ENCODE measurements at regions not wholly inside any gene's neighbourhood (a gene's known extent, or its start where the extent isn't known, plus 50 kb on each side); places are given as distances from the start of the nearest gene placed in this dataset.
"Not testable (repeated sequence)": the region's sequence is repeated elsewhere in the genome, so short reads cannot be mapped to it uniquely, and the experiment has no call there.

GRCh38 chr19:41495589-41495988 lies 52.6 kb downstream of the ERICH4 start:
- H3K4me3 ChIP-seq (ENCODE audit: insufficient read depth, low read depth, low read length) = no peak overlapping the region
- H3K36me3 ChIP-seq (replicated peaks; ENCODE audit: control insufficient read depth, insufficient read depth, low read length) = no peaks in the 10 kb centered on the region
- no peaks in the 10 kb centered on the region for H3K27me3 ChIP-seq (ENCODE audit: control insufficient read depth, insufficient read depth, low read length)
- DNase-seq = no peak

- no peak overlapping the region for H3K4me3 ChIP-seq (ENCODE audit: insufficient read depth, low read depth, low read length)
- no peaks in the 10 kb centered on the region for H3K36me3 ChIP-seq (replicated peaks; ENCODE audit: control insufficient read depth, insufficient read depth, low read length)
Measured at GRCh38 chr19:41499899-41500298, 56.9 kb downstream of the ERICH4 start.

GRCh38 chr19:41500443-41500842 lies 57.5 kb downstream of the ERICH4 start:
- Histone ChIP-seq H3K27me3 (ENCODE audit: control insufficient read depth, insufficient read depth, low read length) (no peaks in the 10 kb centered on the region), H3K36me3 (replicated peaks; ENCODE audit: control insufficient read depth, insufficient read depth, low read length) (no peaks in the 10 kb centered on the region), H3K4me3 (ENCODE audit: insufficient read depth, low read depth, low read length) (no peak overlapping the region)
- no peak for DNase-seq

More at GRCh38 chr19:41499899-41500298, 56.9 kb downstream of the ERICH4 start:
- no peak for DNase-seq
- no peaks in the 10 kb centered on the region for H3K27me3 ChIP-seq (ENCODE audit: control insufficient read depth, insufficient read depth, low read length)

- Histone ChIP-seq H3K4me3 (ENCODE audit: insufficient read depth, low read depth, low read length) (no peak overlapping the region), H3K36me3 (replicated peaks; ENCODE audit: control insufficient read depth, insufficient read depth, low read length) (no peaks in the 10 kb centered on the region), H3K27me3 (ENCODE audit: control insufficient read depth, insufficient read depth, low read length) (no peaks in the 10 kb centered on the region)
- DNase-seq = no peak
Measured at GRCh38 chr19:41501854-41502253, 58.9 kb downstream of the ERICH4 start.

DNA sequence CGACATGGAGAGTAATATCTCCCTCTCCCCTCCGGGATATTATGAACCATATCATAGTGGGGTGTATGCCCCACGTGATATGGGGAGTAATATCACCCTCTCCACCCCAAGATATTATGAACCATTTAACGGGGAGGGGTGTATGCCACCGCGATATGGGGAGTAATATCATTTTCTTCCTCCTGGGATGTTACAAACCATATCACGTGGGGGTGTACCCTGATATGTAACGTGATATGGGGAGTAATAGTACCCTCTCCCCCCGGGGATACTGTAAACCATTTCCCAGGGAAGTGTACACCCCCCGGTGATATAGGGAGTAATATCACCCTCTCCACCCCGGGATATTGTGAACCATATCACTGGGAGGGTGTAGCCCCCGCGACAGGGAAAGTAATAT lies 62.1 kb downstream of the ERICH4 start:
- no peaks in the 10 kb centered on the region for H3K27me3 ChIP-seq (ENCODE audit: control insufficient read depth, insufficient read depth, low read length)
- no peak overlapping the region for H3K4me3 ChIP-seq (ENCODE audit: insufficient read depth, low read depth, low read length)
- no peaks in the 10 kb centered on the region for H3K36me3 ChIP-seq (replicated peaks; ENCODE audit: control insufficient read depth, insufficient read depth, low read length)
- DNase-seq = no peak

- no peaks in the 10 kb centered on the region for H3K36me3 ChIP-seq (replicated peaks; ENCODE audit: control insufficient read depth, insufficient read depth, low read length)
- no peaks in the 10 kb centered on the region for H3K27me3 ChIP-seq (ENCODE audit: control insufficient read depth, insufficient read depth, low read length)
- H3K4me3 ChIP-seq (ENCODE audit: insufficient read depth, low read depth, low read length) = no peak overlapping the region
- DNase-seq = no peak
Measured at GRCh38 chr19:41510484-41510883, 65.5 kb upstream of the CEACAM21 start.

DNA sequence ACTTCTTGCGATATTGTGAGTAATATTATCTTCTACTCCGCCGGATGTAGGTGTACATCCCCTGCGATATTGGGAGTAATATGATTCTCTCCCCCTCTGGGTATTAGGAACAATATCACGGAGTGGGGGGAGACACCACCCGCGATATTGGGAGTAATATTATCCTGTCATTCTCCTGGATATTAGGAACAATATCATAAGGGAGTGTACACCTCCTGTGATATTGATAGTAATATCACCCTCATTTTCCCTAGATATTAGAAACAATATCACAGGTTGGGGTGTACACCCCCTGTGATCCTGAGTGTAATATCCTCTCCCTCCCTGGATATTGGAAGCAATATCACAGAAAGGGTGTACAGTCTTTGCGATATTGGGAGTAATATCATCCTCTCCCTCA lies 64.3 kb upstream of the CEACAM21 start:
- no peak for DNase-seq
- no peak overlapping the region for H3K4me3 ChIP-seq (ENCODE audit: insufficient read depth, low read depth, low read length)
- H3K27me3 ChIP-seq (ENCODE audit: control insufficient read depth, insufficient read depth, low read length) = no peaks in the 10 kb centered on the region
- no peaks in the 10 kb centered on the region for H3K36me3 ChIP-seq (replicated peaks; ENCODE audit: control insufficient read depth, insufficient read depth, low read length)

GRCh38 chr19:41515015-41515652 lies 60.8 kb upstream of the CEACAM21 start:
- DNase-seq = no peak
- H3K36me3 ChIP-seq (replicated peaks; ENCODE audit: control insufficient read depth, insufficient read depth, low read length) = no peaks in the 10 kb centered on the region
- H3K27me3 ChIP-seq (ENCODE audit: control insufficient read depth, insufficient read depth, low read length) = no peaks in the 10 kb centered on the region
- H3K4me3 ChIP-seq (ENCODE audit: insufficient read depth, low read depth, low read length) = no peak overlapping the region

DNA sequence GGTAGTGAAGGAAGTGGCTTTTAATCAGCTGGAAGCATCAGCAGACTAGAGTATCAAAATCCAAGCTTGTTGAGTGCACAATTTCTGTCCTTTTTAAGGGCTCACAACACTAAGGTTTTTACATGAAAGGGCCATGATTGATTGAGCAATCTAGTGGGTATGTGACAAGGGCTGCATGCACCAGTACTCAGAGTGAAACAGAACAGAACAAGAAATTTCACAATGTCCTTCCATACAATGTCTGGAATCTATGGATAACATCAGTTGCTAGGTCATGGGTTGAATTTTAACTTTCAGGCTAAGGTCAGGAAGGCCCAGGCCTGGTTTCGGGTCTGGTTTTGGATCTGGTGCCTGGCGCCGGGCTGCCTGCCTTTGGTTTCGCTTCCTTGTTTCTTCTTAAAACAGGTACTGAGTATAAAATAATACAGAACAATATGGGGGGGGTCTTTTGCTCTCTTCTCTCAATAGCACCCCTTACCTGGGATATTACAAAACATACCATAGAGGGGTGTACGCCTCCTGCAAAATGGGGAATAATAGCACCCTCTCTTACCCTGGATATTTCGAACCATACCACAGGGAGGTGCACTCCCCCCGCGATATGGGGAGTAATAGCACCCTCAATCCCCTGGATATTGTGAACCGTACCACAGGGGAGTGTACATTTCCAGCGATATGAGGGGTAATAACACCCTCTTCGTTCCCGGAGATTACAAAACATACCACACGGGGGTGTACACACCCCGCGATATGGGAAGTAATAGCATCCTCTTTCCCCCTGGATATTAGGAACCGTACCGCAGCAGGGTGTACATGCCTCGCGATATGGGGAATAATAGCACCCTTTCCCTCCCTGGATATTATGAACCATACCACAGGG lies 59.4 kb upstream of the CEACAM21 start:
- not testable (repeated sequence) for DNase-seq; H3K27me3 ChIP-seq (ENCODE audit: control insufficient read depth, insufficient read depth, low read length); H3K4me3 ChIP-seq (ENCODE audit: insufficient read depth, low read depth, low read length); H3K36me3 ChIP-seq (replicated peaks; ENCODE audit: control insufficient read depth, insufficient read depth, low read length)

GRCh38 chr19:41518141-41518540 lies 57.8 kb upstream of the CEACAM21 start:
- H3K36me3 ChIP-seq (replicated peaks; ENCODE audit: control insufficient read depth, insufficient read depth, low read length) = no peaks in the 10 kb centered on the region
- peaks cover 5% of the 10 kb centered on the region for H3K27me3 ChIP-seq (ENCODE audit: control insufficient read depth, insufficient read depth, low read length)
- no peak overlapping the region for H3K4me3 ChIP-seq (ENCODE audit: insufficient read depth, low read depth, low read length)
- no peak for DNase-seq

DNA sequence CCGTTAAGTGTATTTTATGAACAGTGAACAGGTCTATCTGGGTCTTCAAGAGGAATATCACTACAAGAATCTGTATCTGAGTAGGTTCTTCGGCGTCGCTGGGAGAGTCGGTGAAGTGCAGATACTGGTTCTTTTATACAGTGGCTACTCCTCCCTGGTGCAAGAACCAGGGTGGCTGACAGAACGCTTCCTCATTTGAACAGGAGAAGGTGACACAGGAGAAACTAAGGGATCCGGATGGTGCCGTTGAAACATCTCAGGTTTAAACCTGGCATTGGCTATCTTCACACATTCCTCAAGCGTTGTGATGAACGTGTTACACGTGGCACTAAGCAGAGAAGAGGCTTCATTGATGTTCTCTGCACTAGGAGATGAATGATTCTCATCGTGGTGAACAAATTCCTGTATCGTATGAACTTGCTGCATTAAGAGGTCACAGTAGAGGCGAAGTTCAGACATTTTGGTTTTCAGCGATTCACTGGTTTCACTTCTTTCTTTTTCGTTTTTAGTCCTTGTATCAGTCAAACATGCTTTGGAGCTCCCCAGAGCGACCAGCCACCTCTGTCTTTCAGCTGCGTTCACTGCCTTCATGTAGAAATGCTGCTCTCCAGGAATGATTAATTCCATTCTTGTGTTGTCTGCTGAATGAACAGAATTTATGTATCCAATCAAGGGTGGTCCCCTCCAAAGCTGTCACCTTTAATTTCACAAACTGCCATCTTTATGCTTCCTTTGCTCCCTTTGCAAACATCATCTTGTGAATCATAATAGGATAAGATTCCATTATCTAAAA lies 54.6 kb upstream of the CEACAM21 start:
- not testable (repeated sequence) for DNase-seq; H3K27me3 ChIP-seq (ENCODE audit: control insufficient read depth, insufficient read depth, low read length); H3K4me3 ChIP-seq (ENCODE audit: insufficient read depth, low read depth, low read length); H3K36me3 ChIP-seq (replicated peaks; ENCODE audit: control insufficient read depth, insufficient read depth, low read length)

- no peaks in the 10 kb centered on the region for H3K36me3 ChIP-seq (replicated peaks; ENCODE audit: control insufficient read depth, insufficient read depth, low read length)
- no peak overlapping the region for H3K4me3 ChIP-seq (ENCODE audit: insufficient read depth, low read depth, low read length)
- H3K27me3 ChIP-seq (ENCODE audit: control insufficient read depth, insufficient read depth, low read length) = peaks cover 5% of the 10 kb centered on the region
- peak; percentile 58 for DNase-seq
Measured at GRCh38 chr19:41521931-41522555, 53.9 kb upstream of the CEACAM21 start.

GRCh38 chr19:41525989-41526388 lies 50.0 kb upstream of the CEACAM21 start:
- peaks cover 4% of the 10 kb centered on the region for H3K27me3 ChIP-seq (ENCODE audit: control insufficient read depth, insufficient read depth, low read length)
- no peak overlapping the region for H3K4me3 ChIP-seq (ENCODE audit: insufficient read depth, low read depth, low read length)
- no peak for DNase-seq
- H3K36me3 ChIP-seq (replicated peaks; ENCODE audit: control insufficient read depth, insufficient read depth, low read length) = no peaks in the 10 kb centered on the region
